Natural killer cell (primary cell): ENCODE measurements at regions not wholly inside any gene's neighbourhood (a gene's known extent, or its start where the extent isn't known, plus 50 kb on each side); places are given as distances from the start of the nearest gene placed in this dataset.

ENCODE experiments used
- ATAC-seq, 3 donors: fragments of 150-1000 bp in 2 of 3; fragments of 200-7000 bp in 1 of 3; cut with Tn5 transposase; 1 replicate in 1 of 3; 2 replicates in 2 of 3; pipeline ENCODE4 v1.10.0; 2021; ENCODE audit warnings: mild to moderate bottlenecking in 2 of 3, moderate library complexity in 2 of 3
- DNase-seq, 2 donors: peaks; one replicate each; pipeline versions ENCODE4 v3.0.0 to v3.0.0-alpha.2; 2013 to 2021; ENCODE audit warnings: mixed read lengths in 1 of 2
- H3K27ac ChIP-seq: one replicate; pipeline ENCODE4 v1.5.1; 2013; ENCODE audit warnings: mild to moderate bottlenecking, low read length
- H3K27me3 ChIP-seq: one replicate; pipeline ENCODE4 v1.6.1; 2013; ENCODE audit warnings: low read length; ENCODE audit not compliant: control insufficient read depth, insufficient read depth
- H3K36me3 ChIP-seq: one replicate; pipeline ENCODE4 v1.6.1; 2013; ENCODE audit warnings: low read length; ENCODE audit not compliant: control insufficient read depth, insufficient read depth
- H3K4me1 ChIP-seq: one replicate; pipeline ENCODE4 v1.6.1; 2013; ENCODE audit warnings: low read length; ENCODE audit not compliant: control insufficient read depth, insufficient read depth
- H3K4me3 ChIP-seq: one replicate; pipeline ENCODE4 v1.5.1; 2013; ENCODE audit warnings: low read length
- H3K9me3 ChIP-seq: one replicate; pipeline ENCODE4 v1.6.1; 2013; ENCODE audit warnings: low read length; ENCODE audit not compliant: control insufficient read depth, insufficient read depth
- H3K27ac Mint-ChIP-seq, 2 donors: one replicate each; pipeline ENCODE4 v1.8.0; 2022; ENCODE audit warnings: mild to moderate bottlenecking in 2 of 2, mixed read lengths in 2 of 2, moderate library complexity in 1 of 2
- H3K27me3 Mint-ChIP-seq, 2 donors: one replicate each; pipeline ENCODE4 v1.8.0; 2022; ENCODE audit warnings: low read depth in 2 of 2, mixed read lengths in 2 of 2
- H3K36me3 Mint-ChIP-seq: one replicate; pipeline ENCODE4 v1.8.0; 2022; ENCODE audit warnings: mixed read lengths
- H3K4me1 Mint-ChIP-seq, 2 donors: one replicate each; pipeline ENCODE4 v1.8.0; 2022; ENCODE audit warnings: mixed read lengths in 2 of 2
- H3K4me3 Mint-ChIP-seq: one replicate; pipeline ENCODE4 v1.8.0; 2022; ENCODE audit warnings: mild to moderate bottlenecking, moderate library complexity, mixed read lengths
- H3K9me3 Mint-ChIP-seq, 2 donors: one replicate each; pipeline ENCODE4 v1.8.0; 2022; ENCODE audit warnings: mixed read lengths in 2 of 2
- WGBS: methylation state at CpG from one replicate; pipeline ENCODE4 v1.1.7; 2013; ENCODE audit warnings: missing lambda C conversion rate; ENCODE audit not compliant: insufficient coverage; 5-methylcytosine and 5-hydroxymethylcytosine counted together
- intact Hi-C: fragments of 100-400 bp; cut with micrococcal nuclease; formaldehyde crosslinking; loops from one replicate; pipeline ENCODE4 v1.14.2; 2022
- TF ChIP-seq, protein P1 (sequence below): fragments of 200-600 bp; IDR thresholded peaks from one replicate; pipeline ENCODE4 v1.8.0; 2022; ENCODE audit warnings: antibody characterized with exemption

DNA sequence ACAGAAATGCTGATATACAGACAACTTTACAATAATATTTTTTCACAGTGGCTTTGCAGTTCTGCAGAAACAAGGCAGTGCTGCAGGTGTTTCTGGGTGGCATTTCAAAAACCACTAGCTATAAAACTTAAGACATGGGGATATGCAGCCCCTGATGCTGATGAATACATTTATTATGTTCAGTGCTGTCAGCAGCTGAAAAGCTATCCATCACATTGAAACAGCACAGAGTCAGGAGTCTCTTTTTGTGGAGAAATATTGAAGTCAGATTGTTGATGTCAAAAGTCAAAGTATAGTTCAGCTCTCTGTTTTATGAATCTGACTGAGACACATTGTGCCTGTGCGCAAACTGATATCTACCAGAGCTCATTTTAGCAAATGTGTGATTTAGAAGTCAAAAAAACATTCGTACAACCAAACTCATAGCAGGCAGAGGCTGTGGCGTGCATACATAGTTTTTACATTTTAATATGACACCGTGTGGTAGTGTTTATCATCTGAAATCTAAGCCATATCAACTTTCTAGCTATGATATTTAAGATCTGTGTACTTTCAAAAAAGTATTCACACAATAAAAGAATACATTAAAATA lies 467.6 kb downstream of the PRKD1 start:
- intact Hi-C loops, result no loop called here
- H3K27ac Mint-ChIP-seq, result no peak overlapping the region

DNA sequence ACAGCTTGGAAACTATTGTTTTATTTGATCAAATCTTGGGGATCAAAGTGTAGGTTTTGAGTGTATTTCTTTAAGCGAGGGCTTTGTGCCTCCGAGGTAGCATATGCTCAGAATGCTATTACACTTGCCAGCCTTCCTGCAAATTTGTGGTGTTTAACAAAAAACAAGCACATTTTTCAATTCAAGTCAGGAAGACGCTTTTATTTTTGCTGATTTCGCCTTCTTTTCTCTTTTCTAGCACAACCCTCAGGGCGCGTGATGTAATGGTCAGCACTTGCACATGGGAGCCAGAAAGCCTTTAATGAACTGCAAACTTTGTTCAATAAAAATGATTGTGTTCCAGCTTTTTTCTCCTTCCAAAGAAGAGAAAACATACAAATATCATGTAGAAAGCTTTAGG lies 466.5 kb downstream of the PRKD1 start:
- Mint-ChIP-seq H3K9me3 (peaks cover 3 to 13% of the 10 kb centered on the region in 2 donors), H3K36me3 (peaks cover 5% of the 10 kb centered on the region)
- no peak overlapping the region for H3K4me3 ChIP-seq

More for the DNA sequence above, 467.6 kb downstream of the PRKD1 start:
- H3K4me3 Mint-ChIP-seq, result no peak overlapping the region
- H3K4me1 Mint-ChIP-seq, result no peaks in the 10 kb centered on the region
- no peaks in the 10 kb centered on the region for H3K4me1 ChIP-seq
- TF ChIP-seq, protein P1, sequence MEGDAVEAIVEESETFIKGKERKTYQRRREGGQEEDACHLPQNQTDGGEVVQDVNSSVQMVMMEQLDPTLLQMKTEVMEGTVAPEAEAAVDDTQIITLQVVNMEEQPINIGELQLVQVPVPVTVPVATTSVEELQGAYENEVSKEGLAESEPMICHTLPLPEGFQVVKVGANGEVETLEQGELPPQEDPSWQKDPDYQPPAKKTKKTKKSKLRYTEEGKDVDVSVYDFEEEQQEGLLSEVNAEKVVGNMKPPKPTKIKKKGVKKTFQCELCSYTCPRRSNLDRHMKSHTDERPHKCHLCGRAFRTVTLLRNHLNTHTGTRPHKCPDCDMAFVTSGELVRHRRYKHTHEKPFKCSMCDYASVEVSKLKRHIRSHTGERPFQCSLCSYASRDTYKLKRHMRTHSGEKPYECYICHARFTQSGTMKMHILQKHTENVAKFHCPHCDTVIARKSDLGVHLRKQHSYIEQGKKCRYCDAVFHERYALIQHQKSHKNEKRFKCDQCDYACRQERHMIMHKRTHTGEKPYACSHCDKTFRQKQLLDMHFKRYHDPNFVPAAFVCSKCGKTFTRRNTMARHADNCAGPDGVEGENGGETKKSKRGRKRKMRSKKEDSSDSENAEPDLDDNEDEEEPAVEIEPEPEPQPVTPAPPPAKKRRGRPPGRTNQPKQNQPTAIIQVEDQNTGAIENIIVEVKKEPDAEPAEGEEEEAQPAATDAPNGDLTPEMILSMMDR, result no peak
- ATAC-seq (no peak), DNase-seq (no peak)
- H3K27ac ChIP-seq, result no peak overlapping the region
- no peak overlapping the region for H3K4me3 ChIP-seq
- no peaks in the 10 kb centered on the region for H3K27me3 ChIP-seq
- H3K9me3 ChIP-seq, result no peaks in the 10 kb centered on the region
- peaks cover 5 to 13% of the 10 kb centered on the region in 2 donors for H3K9me3 Mint-ChIP-seq
- no peaks in the 10 kb centered on the region for H3K27me3 Mint-ChIP-seq
- no peaks in the 10 kb centered on the region for H3K36me3 ChIP-seq
- peaks cover 5% of the 10 kb centered on the region for H3K36me3 Mint-ChIP-seq
- WGBS, result 91% methylated on average over 2 of the region's 4 CpGs

DNA sequence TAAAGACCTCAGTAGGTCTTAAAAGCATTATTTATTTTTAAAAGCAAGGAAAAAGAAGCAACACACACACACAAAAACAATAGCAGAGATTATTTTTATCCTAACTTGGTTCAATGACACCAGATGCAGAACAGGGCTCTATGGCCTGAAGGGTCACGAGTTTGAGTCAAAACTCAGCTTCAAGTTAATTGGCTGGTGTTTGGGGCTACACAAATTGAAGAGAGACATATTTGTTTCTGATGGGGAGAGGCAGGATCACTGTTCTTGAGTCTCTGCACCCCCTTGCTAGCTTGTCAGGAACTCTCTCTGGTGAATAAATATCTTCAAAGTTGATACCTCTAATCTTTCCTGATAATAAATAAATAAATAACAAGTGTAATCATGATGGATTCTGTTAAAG lies 466.1 kb downstream of the PRKD1 start:
- no peaks in the 10 kb centered on the region for H3K27me3 ChIP-seq
- Mint-ChIP-seq H3K27me3 (no peaks in the 10 kb centered on the region), H3K4me3 (no peak overlapping the region), H3K4me1 (no peaks in the 10 kb centered on the region), H3K36me3 (peaks cover 5% of the 10 kb centered on the region), H3K9me3 (peaks cover 3 to 12% of the 10 kb centered on the region in 2 donors), H3K27ac (no peak overlapping the region)
- 67% methylated on average over 1 of the region's 1 CpG for WGBS
- TF ChIP-seq, protein P1, result no peak
- H3K9me3 ChIP-seq, result no peaks in the 10 kb centered on the region
- DNase-seq, result no peak
- H3K4me3 ChIP-seq, result no peak overlapping the region
- H3K36me3 ChIP-seq, result no peaks in the 10 kb centered on the region
- intact Hi-C loops, result no loop called here
- no peaks in the 10 kb centered on the region for H3K4me1 ChIP-seq
- ATAC-seq, result no peak
- no peak overlapping the region for H3K27ac ChIP-seq

More for the DNA sequence above, 466.5 kb downstream of the PRKD1 start:
- no peaks in the 10 kb centered on the region for H3K36me3 ChIP-seq
- no peak overlapping the region for H3K4me3 Mint-ChIP-seq
- ATAC-seq (no peak), DNase-seq (no peak)
- TF ChIP-seq, protein P1, result no peak
- no peak overlapping the region for H3K27ac Mint-ChIP-seq
- H3K27me3 Mint-ChIP-seq, result no peaks in the 10 kb centered on the region
- H3K4me1 ChIP-seq, result no peaks in the 10 kb centered on the region
- H3K9me3 ChIP-seq, result no peaks in the 10 kb centered on the region
- no peaks in the 10 kb centered on the region for H3K4me1 Mint-ChIP-seq
- intact Hi-C loops, result no loop called here
- WGBS, result 93% methylated on average over 6 of the region's 6 CpGs
- no peaks in the 10 kb centered on the region for H3K27me3 ChIP-seq
- H3K27ac ChIP-seq, result no peak overlapping the region

DNA sequence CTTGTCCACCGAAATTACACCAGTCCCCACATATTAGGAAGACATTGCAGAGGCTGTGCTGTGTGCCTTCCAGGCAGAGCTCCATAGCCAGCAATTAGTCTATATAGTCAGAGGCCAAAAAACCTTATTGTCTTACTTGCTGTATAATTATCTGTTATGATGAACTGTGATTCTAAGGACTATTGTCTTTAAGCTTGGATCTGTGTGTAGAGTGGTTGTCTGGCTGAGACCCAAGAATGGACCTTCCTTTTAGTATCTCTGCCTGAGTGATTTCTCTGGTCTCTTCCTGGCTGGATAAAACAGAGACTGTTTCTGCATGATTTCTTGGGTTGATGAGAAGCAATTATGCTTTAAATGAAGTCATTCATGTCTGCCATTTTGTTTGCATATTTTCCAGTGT lies 465.3 kb downstream of the PRKD1 start:
- no peak for ATAC-seq
- H3K4me1 ChIP-seq, result no peaks in the 10 kb centered on the region
- intact Hi-C loops, result no loop called here
- no peaks in the 10 kb centered on the region for H3K27me3 ChIP-seq
- no peaks in the 10 kb centered on the region for H3K27me3 Mint-ChIP-seq
- no CpG with 5 or more reads among the region's 1 CpG for WGBS
- H3K36me3 ChIP-seq, result no peaks in the 10 kb centered on the region
- H3K27ac Mint-ChIP-seq, result no peak overlapping the region
- no peak for DNase-seq
- H3K4me1 Mint-ChIP-seq, result no peaks in the 10 kb centered on the region
- no peak overlapping the region for H3K27ac ChIP-seq
- H3K36me3 Mint-ChIP-seq, result peaks cover 5% of the 10 kb centered on the region
- no peaks in the 10 kb centered on the region for H3K9me3 ChIP-seq
- TF ChIP-seq, protein P1, result no peak
- H3K4me3 Mint-ChIP-seq, result no peak overlapping the region
- H3K4me3 ChIP-seq, result no peak overlapping the region
- H3K9me3 Mint-ChIP-seq, result peaks cover 6 to 11% of the 10 kb centered on the region in 2 donors
